GM19240 (cell line): ENCODE measurements at regions not wholly inside any gene's neighbourhood (a gene's known extent, or its start where the extent isn't known, plus 50 kb on each side); places are given as distances from the start of the nearest gene placed in this dataset.

Experiments used
- DNase-seq: peaks from one replicate; pipeline ENCODE4 v3.0.0; 2011; ENCODE audit warnings: low spot score; ENCODE audit not compliant: insufficient read length

DNA sequence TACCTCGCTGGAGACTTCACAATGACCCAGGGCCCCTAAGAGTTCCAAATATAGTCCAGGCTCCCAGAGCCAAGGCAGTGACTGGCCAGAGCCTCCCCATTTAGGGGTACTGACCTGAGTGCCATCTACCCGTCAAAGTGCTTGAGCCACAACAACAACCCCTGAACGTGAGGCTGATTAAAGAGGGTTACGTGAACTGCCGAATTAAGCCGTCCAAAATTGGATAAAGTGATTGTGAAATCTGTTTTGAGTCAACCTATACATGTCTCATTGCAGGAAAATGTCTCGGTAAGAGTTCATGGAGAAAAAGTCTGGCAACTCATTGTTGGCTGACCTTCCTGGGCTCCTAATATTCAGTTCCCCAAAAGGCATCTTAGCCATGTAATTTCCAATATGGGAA, 116.3 kb downstream of the TTC32 start:
- DNase-seq, result no peak

- no peak for DNase-seq
These were observed 117.3 kb downstream of the TTC32 start for GRCh38 chr2:19784456-19784855.

DNA sequence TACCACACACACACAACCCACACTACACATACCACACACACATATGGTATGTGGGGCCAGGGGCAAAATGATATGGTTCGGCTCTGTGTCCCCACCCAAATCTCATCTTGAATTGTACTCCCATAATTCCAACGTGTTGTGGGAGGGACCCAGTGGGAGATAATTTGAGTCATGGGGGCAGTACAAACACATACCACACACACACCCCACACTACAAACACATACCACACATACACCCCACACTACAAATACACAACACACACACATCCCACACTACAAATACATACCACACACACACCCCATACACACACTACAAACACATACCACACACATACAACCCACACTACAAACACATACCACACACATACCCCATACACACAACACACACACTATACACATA, 117.8 kb downstream of the TTC32 start:
- no peak for DNase-seq

DNA sequence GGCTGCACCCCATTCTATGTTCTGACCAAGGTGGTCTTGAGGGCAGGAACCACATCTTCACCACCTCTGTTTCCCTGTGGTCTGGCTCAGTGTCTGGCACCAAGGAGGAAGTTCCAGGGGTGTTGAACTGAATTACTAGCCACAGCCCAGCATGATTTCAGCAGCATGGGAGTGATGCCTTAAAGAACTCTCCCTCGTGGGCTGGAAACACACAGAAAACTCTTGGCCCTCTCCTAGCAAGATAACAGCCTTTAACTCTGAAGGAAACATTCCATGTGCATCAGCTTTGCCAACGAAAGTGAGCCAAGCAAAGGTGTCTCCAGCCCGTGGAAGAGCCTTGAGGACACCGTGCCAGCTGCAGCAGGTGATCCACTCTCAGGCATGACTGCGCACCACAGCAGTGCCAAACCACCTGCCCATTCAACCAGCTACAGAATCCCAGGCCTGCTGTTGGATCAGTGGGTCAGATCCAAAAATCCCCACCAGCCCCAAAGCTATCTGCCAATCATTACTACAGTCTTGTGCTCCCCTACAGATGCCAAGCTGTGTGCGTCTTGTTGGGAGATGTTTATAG, 124.8 kb downstream of the TTC32 start:
- DNase-seq, result no peak

GRCh38 chr2:19775838-19776237, 125.9 kb downstream of the TTC32 start:
- DNase-seq, result no peak

DNA sequence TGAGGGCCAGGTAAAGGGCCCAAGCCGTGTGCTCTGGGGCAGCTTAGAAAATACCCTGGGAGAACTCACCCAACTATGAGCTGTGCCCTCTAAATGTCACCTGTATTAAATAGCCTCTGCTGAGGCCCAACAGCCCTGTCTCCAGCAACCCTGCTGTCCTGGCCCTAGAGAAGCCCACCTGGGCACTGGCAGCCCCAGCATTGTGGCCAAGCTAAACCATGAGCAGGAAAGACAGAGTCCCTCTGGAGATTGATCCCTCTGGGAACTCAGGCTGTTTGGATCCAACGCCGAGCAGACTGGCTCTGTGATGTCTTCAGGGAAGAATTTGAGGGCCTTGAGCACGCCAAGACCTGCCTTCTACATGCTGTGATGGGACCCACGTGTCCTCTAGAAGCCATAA, 126.5 kb downstream of the TTC32 start:
- DNase-seq, result no peak

GRCh38 chr2:19774805-19775176, 127.0 kb downstream of the TTC32 start:
- no peak for DNase-seq

- DNase-seq, result no peak
These were observed 128.8 kb downstream of the TTC32 start for GRCh38 chr2:19772981-19773380.

DNA sequence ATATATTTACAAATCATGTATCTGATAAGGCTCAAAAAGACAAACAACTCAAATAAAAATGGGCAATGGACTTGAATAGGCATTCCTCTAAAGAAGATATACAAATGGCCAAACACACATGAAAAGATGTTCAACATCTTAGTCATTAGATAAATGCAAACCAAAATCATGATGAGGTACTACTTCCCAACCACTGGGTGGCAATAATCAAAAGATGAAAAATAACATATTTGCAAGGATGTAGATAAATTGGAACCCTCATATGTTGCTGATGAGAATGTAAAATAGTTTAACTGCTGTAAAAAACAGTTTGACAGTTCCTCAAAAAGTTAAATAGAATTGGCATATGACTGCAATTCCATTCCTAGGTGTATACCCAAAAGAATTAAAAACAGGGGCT, 132.3 kb downstream of the TTC32 start:
- DNase-seq, result no peak

- no peak for DNase-seq
These were observed 133.9 kb downstream of the TTC32 start for GRCh38 chr2:19767899-19768298.

- no peak for DNase-seq
These were observed 136.8 kb downstream of the TTC32 start for GRCh38 chr2:19764998-19765397.

DNA sequence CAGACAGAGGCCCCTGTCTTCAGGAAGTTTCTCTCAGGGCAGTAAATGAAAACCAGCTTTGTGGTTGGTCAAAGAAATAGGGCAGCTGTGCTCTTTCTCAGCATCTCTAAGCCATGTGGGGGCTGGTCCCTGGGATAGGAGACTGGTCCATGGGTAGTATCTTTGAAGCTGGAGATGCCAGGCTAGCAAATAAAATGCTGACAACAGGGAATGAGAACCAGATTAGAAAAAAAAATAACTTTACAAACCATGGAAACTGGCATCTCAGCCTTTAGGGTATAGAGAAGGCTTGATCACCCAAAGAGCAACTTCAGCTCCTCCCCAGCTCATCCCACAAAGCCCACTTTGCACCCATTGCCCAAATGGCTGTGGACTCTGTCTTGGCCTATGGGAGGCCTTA, 138.1 kb downstream of the TTC32 start:
- no peak for DNase-seq

DNA sequence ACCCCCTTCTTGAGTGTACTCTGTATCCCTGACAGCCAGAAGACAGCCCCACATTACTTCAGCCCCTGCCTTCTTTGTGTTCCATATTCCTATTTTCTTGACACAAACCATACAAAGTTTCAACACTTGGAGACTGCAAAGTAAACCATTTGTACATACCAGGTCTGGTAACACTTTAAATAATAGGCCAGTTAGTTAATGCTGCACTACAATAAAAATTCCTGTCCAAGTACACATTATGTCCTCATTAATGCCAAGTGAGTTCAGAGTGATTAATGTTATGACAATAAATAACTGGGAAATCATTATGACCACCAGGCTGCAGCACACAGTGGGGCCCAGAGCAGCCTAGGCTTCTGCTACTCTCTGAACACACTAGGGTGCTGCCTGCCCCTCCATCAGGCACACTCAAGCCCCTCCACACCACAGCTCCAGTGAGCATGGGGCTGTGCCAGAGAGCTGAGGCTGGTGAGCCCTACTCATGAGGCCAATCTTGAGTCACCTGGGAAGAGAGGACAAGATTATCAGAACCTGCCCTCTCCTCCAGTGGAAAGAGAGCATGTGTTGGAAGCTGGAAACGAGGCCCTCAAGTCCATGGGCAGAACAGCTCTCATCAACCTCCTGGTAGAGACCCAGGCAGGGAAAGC, 138.7 kb downstream of the TTC32 start:
- DNase-seq, result no peak

DNA sequence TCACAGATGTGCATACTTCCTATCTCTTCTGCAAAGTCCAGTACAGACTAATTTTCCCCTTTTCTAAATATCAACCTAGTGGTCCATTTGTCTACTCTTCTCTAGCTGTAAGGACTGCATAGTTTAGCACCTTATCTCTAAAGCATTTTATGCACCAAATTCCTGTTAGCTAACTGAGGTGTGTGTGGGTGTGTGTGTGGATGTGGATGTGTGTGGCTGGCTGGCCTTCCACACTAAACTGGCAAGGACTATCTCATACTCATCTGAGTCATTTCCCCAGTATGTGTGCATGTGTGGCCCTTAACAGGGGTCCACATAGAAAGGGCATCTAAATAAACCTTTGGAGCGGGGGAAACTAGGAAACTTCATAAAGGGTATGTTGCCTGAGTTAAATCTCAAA, 139.6 kb downstream of the TTC32 start:
- DNase-seq, result no peak

DNA sequence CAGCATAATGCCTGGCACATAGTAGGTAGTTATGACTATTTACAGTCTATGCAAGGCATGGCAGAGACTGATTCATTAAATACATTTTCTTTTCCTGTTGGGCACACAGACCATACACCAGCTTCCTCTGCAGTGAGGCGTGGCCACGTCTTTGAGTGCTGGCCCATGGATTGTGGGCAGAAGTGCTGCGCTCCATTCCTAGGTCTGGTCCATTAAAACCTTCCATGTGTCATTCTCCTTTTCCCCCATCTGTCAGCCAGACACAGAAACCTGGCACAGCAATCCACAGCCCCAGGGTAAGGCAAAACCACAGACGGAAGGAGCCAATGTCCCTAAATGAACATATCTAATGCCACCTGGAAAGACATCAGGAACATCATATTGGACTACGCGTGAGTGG, 141.9 kb downstream of the TTC32 start:
- no peak for DNase-seq

- no peak for DNase-seq
These were observed 143.1 kb downstream of the TTC32 start for GRCh38 chr2:19758658-19759057.

GRCh38 chr2:19757586-19757985, 144.2 kb downstream of the TTC32 start:
- DNase-seq, result no peak

DNA sequence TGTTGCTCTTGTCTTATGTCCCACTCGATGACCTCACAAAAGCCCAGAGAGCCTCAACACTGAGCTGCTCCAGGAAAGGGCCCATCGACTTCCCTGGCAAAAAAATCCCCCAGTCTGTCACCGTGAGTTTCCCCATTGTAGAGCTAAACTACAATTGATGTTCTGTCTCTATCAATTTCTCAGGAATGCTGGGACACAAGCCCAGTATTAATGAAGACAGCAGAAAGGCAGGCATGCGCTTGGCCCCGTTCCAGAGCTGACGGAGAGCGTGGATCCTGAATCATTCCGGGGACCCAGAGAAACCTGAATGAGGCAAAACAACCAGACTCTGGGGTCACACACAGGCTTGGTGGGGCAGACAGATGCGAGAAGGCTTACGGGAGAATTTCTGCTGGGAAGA, 146.9 kb downstream of the TTC32 start:
- DNase-seq, result no peak

GRCh38 chr2:19753818-19754217, 148.0 kb downstream of the TTC32 start:
- no peak for DNase-seq

DNA sequence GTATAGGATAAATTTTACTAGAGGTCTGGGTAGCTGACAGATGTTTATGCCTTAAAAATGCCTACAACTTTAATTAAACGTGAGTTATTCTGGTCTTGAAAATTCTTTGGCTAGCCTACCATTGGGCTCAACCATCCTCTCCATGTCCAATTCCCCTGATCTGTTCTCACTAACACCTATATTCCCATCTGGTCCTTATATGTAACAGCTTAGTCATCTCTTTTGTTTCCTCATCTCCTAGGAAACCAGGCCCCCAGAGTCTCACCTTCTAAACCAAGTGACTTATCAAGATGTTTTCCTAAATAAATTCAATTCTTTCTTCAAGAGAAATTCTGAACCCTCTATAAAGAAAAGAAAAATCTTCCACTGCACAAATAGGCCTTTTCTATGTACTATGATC, 148.5 kb downstream of the TTC32 start:
- DNase-seq, result no peak

- no peak for DNase-seq
These were observed 149.3 kb downstream of the TTC32 start for GRCh38 chr2:19752500-19752899.

- DNase-seq, result no peak
These were observed 150.2 kb downstream of the TTC32 start for GRCh38 chr2:19751631-19752030.

GRCh38 chr2:19750136-19750535, 151.6 kb downstream of the TTC32 start:
- DNase-seq, result no peak

DNA sequence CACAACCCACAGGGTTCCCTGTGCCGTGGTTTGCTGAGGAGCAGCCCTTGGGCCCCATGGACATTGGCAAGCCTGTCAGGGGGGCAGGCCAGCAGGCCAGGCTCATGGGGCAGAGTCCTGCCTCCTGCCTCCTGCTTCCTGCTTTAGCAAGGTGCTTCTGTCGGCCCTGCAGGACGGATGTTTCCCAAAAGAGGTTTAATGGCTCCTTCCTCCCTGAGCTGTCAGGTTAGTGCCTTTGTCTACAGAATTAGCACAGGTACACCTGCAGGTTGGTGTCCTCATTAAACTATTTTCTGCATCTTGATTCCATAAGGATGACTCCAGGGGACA, 152.3 kb downstream of the TTC32 start:
- no peak for DNase-seq
